Parathyroid adenoma (tissue), 2 donors: ENCODE measurements at regions not wholly inside any gene's neighbourhood (a gene's known extent, or its start where the extent isn't known, plus 50 kb on each side); places are given as distances from the start of the nearest gene placed in this dataset.
"Not testable (repeated sequence)": the region's sequence is repeated elsewhere in the genome, so short reads cannot be mapped to it uniquely, and the experiment has no call there.

Source experiments
- H2AFZ ChIP-seq: fragments of 300-600 bp; sonication (generic); one replicate; pipeline ENCODE4 v1.7.0; 2017; ENCODE audit warnings: antibody characterized with exemption, mild to moderate bottlenecking
- H3K27ac ChIP-seq: fragments of 300-600 bp; sonication (generic); one replicate; pipeline ENCODE4 v1.7.0; 2017
- H3K27me3 ChIP-seq: fragments of 300-600 bp; sonication (generic); one replicate; pipeline ENCODE4 v1.7.0; 2017; ENCODE audit warnings: low read length; ENCODE audit not compliant: control insufficient read depth, insufficient read depth
- H3K36me3 ChIP-seq: fragments of 300-600 bp; sonication (generic); one replicate; pipeline ENCODE4 v1.7.0; 2017; ENCODE audit warnings: low read length; ENCODE audit not compliant: control insufficient read depth, insufficient read depth
- H3K4me1 ChIP-seq: fragments of 300-600 bp; sonication (generic); one replicate; pipeline ENCODE4 v1.7.0; 2017; ENCODE audit warnings: control low read depth
- H3K4me2 ChIP-seq: fragments of 300-600 bp; sonication (generic); one replicate; pipeline ENCODE4 v1.7.0; 2017; ENCODE audit warnings: low read length
- H3K4me3 ChIP-seq: fragments of 300-600 bp; sonication (generic); one replicate; pipeline ENCODE4 v1.7.0; 2017; ENCODE audit warnings: low read depth, low read length
- H3K79me2 ChIP-seq: fragments of 300-600 bp; sonication (generic); one replicate; pipeline ENCODE4 v1.7.0; 2017; ENCODE audit warnings: control low read depth
- H3K9ac ChIP-seq: fragments of 300-600 bp; sonication (generic); one replicate; pipeline ENCODE4 v1.7.0; 2017; ENCODE audit warnings: mild to moderate bottlenecking
- H3K9me3 ChIP-seq: fragments of 300-600 bp; sonication (generic); one replicate; pipeline ENCODE4 v1.7.0; 2017; ENCODE audit warnings: low read length; ENCODE audit not compliant: control insufficient read depth
- CTCF ChIP-seq: fragments of 300-600 bp; sonication (generic); IDR thresholded peaks from one replicate; pipeline ENCODE4 v1.7.0; 2017; ENCODE audit warnings: antibody characterized with exemption, mild to moderate bottlenecking
- donor health status: primary hyperparathyroidism.

- Histone ChIP-seq H3K27me3 (no peaks in the 10 kb centered on the region), H3K36me3 (no peaks in the 10 kb centered on the region), H3K4me3 (no peak overlapping the region), H2AFZ (no peak overlapping the region), H3K9ac (no peak overlapping the region), H3K27ac (no peak overlapping the region), H3K4me2 (no peak overlapping the region), H3K4me1 (no peaks in the 10 kb centered on the region), H3K9me3 (no peaks in the 10 kb centered on the region), H3K79me2 (no peaks in the 10 kb centered on the region)
- no peak for TF ChIP-seq CTCF
Observed at GRCh38 chr17:71192848-71193247, 928.0 kb upstream of the SOX9 start.

- Histone ChIP-seq H3K36me3 (no peaks in the 10 kb centered on the region), H3K79me2 (no peaks in the 10 kb centered on the region), H3K9ac (no peak overlapping the region), H3K4me1 (no peaks in the 10 kb centered on the region), H3K27ac (no peak overlapping the region), H3K27me3 (no peaks in the 10 kb centered on the region), H3K4me2 (no peak overlapping the region), H2AFZ (no peak overlapping the region), H3K9me3 (no peaks in the 10 kb centered on the region), H3K4me3 (no peak overlapping the region)
- no peak for TF ChIP-seq CTCF
Observed at GRCh38 chr17:71200597-71200996, 920.2 kb upstream of the SOX9 start.

- H3K4me2 ChIP-seq = no peak overlapping the region
- no peaks in the 10 kb centered on the region for H3K36me3 ChIP-seq
- no peak overlapping the region for H3K4me3 ChIP-seq
- no peaks in the 10 kb centered on the region for H3K79me2 ChIP-seq
- H3K27me3 ChIP-seq = no peaks in the 10 kb centered on the region
- H3K4me1 ChIP-seq = no peaks in the 10 kb centered on the region
- H2AFZ ChIP-seq = no peak overlapping the region
- TF ChIP-seq CTCF = no peak
- no peak overlapping the region for H3K27ac ChIP-seq
- no peak overlapping the region for H3K9ac ChIP-seq
- no peaks in the 10 kb centered on the region for H3K9me3 ChIP-seq
Observed at GRCh38 chr17:71201639-71202038, 919.2 kb upstream of the SOX9 start.

- no peaks in the 10 kb centered on the region for H3K79me2 ChIP-seq
- H3K27ac ChIP-seq = no peak overlapping the region
- TF ChIP-seq CTCF = no peak
- H3K9me3 ChIP-seq = no peaks in the 10 kb centered on the region
- no peak overlapping the region for H3K9ac ChIP-seq
- H3K4me1 ChIP-seq = no peaks in the 10 kb centered on the region
- H3K27me3 ChIP-seq = no peaks in the 10 kb centered on the region
- no peak overlapping the region for H2AFZ ChIP-seq
- H3K4me2 ChIP-seq = no peak overlapping the region
- H3K36me3 ChIP-seq = no peaks in the 10 kb centered on the region
- no peak overlapping the region for H3K4me3 ChIP-seq
Observed at GRCh38 chr17:71202449-71202848, 918.4 kb upstream of the SOX9 start.

- Histone ChIP-seq H2AFZ (no peak overlapping the region), H3K4me1 (no peaks in the 10 kb centered on the region), H3K9me3 (no peaks in the 10 kb centered on the region), H3K27ac (no peak overlapping the region), H3K36me3 (no peaks in the 10 kb centered on the region), H3K27me3 (no peaks in the 10 kb centered on the region), H3K9ac (no peak overlapping the region), H3K4me3 (no peak overlapping the region), H3K79me2 (no peaks in the 10 kb centered on the region), H3K4me2 (no peak overlapping the region)
- no peak for TF ChIP-seq CTCF
Observed at GRCh38 chr17:71203953-71204352, 916.9 kb upstream of the SOX9 start.

GRCh38 chr17:71205951-71206350, 914.9 kb upstream of the SOX9 start:
- not testable (repeated sequence) for H2AFZ ChIP-seq, H3K27me3 ChIP-seq, H3K4me3 ChIP-seq

More at GRCh38 chr17:71205951-71206350, 914.9 kb upstream of the SOX9 start:
- H3K9ac ChIP-seq, H3K36me3 ChIP-seq, H3K9me3 ChIP-seq, H3K79me2 ChIP-seq, H3K4me2 ChIP-seq, H3K27ac ChIP-seq, H3K4me1 ChIP-seq: not testable (repeated sequence)
